ENCODE measurements at regions not wholly inside any gene's neighbourhood (a gene's known extent, or its start where the extent isn't known, plus 50 kb on each side); places are given as distances from the start of the nearest gene placed in this dataset.

GRCh38 chr15:88376574-88377174, 90.5 kb downstream of the MRPL46 start:
- H3K4me1 ChIP-seq (ENCODE audit: control insufficient read depth, low read length) = no peaks in the 10 kb centered on the region
- peaks cover 6% of the 10 kb centered on the region; the same call in 1 of the 2 replicates for H3K27me3 ChIP-seq (ENCODE audit: control insufficient read depth, low read length)
- H4K20me1 ChIP-seq (ENCODE audit: control insufficient read depth, insufficient read depth, low read depth, low read length) = no peaks in the 10 kb centered on the region
- H3K9me2 ChIP-seq (replicated peaks; ENCODE audit: control insufficient read depth, low read length) = no peaks in the 10 kb centered on the region
- H3K79me2 ChIP-seq (ENCODE audit: control insufficient read depth, low read length) = no peaks in the 10 kb centered on the region
- no peaks in the 10 kb centered on the region for H3K36me3 ChIP-seq (ENCODE audit: control insufficient read depth, low read length)
- no peak overlapping the region for H3K4me2 ChIP-seq (ENCODE audit: low read length)
- TF ChIP-seq EZH2phosphoT487 (IDR thresholded peaks at IDR 0.05; ENCODE audit: borderline replicate concordance, low read length) (no peak), CTCF (IDR thresholded peaks at IDR 0.05; ENCODE audit: low read depth, low read length, poor library complexity, severe bottlenecking) (no peak)
- H3K9me3 ChIP-seq (ENCODE audit: control insufficient read depth, insufficient read depth, low read length) = no peaks in the 10 kb centered on the region
- no peak overlapping the region for H3K27ac ChIP-seq (ENCODE audit: low read depth, low read length)
- no peaks in the 10 kb centered on the region for H3F3A ChIP-seq (ENCODE audit: control insufficient read depth, insufficient read depth)
- no peak overlapping the region for H3K4me3 ChIP-seq (ENCODE audit: low read length)

- no peak overlapping the region for H3K4me2 ChIP-seq (ENCODE audit: low read length)
Observed at GRCh38 chr15:88375234-88375927, 91.8 kb downstream of the MRPL46 start.

GRCh38 chr15:88365124-88365523, 102.1 kb downstream of the MRPL46 start:
- no peaks in the 10 kb centered on the region for H3K79me2 ChIP-seq (ENCODE audit: control insufficient read depth, low read length)
- H4K20me1 ChIP-seq (ENCODE audit: control insufficient read depth, insufficient read depth, low read depth, low read length) = no peaks in the 10 kb centered on the region
- H3K4me1 ChIP-seq (ENCODE audit: control insufficient read depth, low read length) = peaks cover 14% of the 10 kb centered on the region
- TF ChIP-seq EZH2phosphoT487 (IDR thresholded peaks at IDR 0.05; ENCODE audit: borderline replicate concordance, low read length) (no peak), CTCF (IDR thresholded peaks at IDR 0.05; ENCODE audit: low read depth, low read length, poor library complexity, severe bottlenecking) (no peak)
- H3K27me3 ChIP-seq (ENCODE audit: control insufficient read depth, low read length) = no peaks in the 10 kb centered on the region
- no peaks in the 10 kb centered on the region for H3K9me2 ChIP-seq (replicated peaks; ENCODE audit: control insufficient read depth, low read length)
- H3K4me2 ChIP-seq (ENCODE audit: low read length) = no peak overlapping the region
- no peaks in the 10 kb centered on the region for H3K36me3 ChIP-seq (ENCODE audit: control insufficient read depth, low read length)
- H3K27ac ChIP-seq (ENCODE audit: low read depth, low read length) = no peak overlapping the region
- H3K9me3 ChIP-seq (ENCODE audit: control insufficient read depth, insufficient read depth, low read length) = no peaks in the 10 kb centered on the region
- H3F3A ChIP-seq (ENCODE audit: control insufficient read depth, insufficient read depth) = no peaks in the 10 kb centered on the region
- H3K4me3 ChIP-seq (ENCODE audit: low read length) = no peak overlapping the region

More at GRCh38 chr15:88375234-88375927, 91.8 kb downstream of the MRPL46 start:
- Histone ChIP-seq H3K27ac (ENCODE audit: low read depth, low read length) (no peak overlapping the region), H3K27me3 (ENCODE audit: control insufficient read depth, low read length) (peaks cover 6% of the 10 kb centered on the region; the same call in 1 of the 2 replicates), H3K9me3 (ENCODE audit: control insufficient read depth, insufficient read depth, low read length) (no peaks in the 10 kb centered on the region), H4K20me1 (ENCODE audit: control insufficient read depth, insufficient read depth, low read depth, low read length) (no peaks in the 10 kb centered on the region), H3K36me3 (ENCODE audit: control insufficient read depth, low read length) (no peaks in the 10 kb centered on the region), H3K79me2 (ENCODE audit: control insufficient read depth, low read length) (no peaks in the 10 kb centered on the region), H3K4me1 (ENCODE audit: control insufficient read depth, low read length) (no peaks in the 10 kb centered on the region), H3K4me3 (ENCODE audit: low read length) (no peak overlapping the region), H3K9me2 (replicated peaks; ENCODE audit: control insufficient read depth, low read length) (no peaks in the 10 kb centered on the region), H3F3A (ENCODE audit: control insufficient read depth, insufficient read depth) (no peaks in the 10 kb centered on the region)
- TF ChIP-seq CTCF (IDR thresholded peaks at IDR 0.05; ENCODE audit: low read depth, low read length, poor library complexity, severe bottlenecking) = no peak
- TF ChIP-seq EZH2phosphoT487 (IDR thresholded peaks at IDR 0.05; ENCODE audit: borderline replicate concordance, low read length) = no peak

All from DOHH2 (cell line).